HG03108 (cell line): ENCODE measurements at regions not wholly inside any gene's neighbourhood (a gene's known extent, or its start where the extent isn't known, plus 50 kb on each side); places are given as distances from the start of the nearest gene placed in this dataset.
"Not testable (repeated sequence)": the region's sequence is repeated elsewhere in the genome, so short reads cannot be mapped to it uniquely, and the experiment has no call there.

Source experiments
- ATAC-seq: cut with Tn5 transposase; IDR thresholded peaks from one replicate; pipeline ENCODE4 v1.9.1; 2021; ENCODE audit warnings: moderate library complexity; ENCODE audit not compliant: unreplicated experiment

DNA sequence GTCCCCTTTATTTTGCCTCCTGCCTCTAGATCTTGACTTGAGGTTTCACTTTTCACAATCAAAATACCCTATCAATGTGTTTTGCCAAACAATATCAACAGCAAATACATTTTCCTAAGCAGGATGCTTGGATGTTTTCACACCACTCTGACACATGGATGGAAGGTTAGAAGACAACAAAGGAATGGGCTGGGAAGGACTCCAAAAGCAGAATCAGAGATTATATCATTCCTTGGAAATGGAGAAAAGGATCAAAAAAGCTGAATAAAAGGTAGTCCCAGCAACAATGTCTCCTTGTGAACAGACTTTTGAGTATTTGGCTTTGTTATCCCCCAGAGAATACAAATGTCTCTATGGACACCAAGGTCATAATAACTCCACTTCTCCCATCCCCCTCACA, 170.8 kb downstream of the ETAA1 start:
- ATAC-seq = no peak

DNA sequence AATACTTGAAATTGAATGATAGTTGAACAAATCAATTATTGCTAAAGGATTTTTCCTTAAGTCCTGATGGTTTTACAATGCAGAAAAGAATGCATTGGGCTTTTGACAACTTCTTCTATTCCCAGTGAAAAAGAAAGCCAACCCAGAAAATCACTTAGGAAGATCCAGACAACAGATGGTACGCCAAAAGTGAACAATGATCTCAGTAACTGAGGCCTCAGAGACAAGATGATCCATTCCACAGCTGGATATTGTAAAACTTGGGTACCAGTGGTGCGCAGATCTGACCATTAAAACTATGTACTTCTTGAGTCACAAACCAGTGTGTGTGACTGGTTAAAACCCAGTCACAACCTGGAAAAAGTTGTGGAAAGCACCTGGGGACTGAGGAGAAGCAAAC, 173.5 kb downstream of the ETAA1 start:
- no peak for ATAC-seq

DNA sequence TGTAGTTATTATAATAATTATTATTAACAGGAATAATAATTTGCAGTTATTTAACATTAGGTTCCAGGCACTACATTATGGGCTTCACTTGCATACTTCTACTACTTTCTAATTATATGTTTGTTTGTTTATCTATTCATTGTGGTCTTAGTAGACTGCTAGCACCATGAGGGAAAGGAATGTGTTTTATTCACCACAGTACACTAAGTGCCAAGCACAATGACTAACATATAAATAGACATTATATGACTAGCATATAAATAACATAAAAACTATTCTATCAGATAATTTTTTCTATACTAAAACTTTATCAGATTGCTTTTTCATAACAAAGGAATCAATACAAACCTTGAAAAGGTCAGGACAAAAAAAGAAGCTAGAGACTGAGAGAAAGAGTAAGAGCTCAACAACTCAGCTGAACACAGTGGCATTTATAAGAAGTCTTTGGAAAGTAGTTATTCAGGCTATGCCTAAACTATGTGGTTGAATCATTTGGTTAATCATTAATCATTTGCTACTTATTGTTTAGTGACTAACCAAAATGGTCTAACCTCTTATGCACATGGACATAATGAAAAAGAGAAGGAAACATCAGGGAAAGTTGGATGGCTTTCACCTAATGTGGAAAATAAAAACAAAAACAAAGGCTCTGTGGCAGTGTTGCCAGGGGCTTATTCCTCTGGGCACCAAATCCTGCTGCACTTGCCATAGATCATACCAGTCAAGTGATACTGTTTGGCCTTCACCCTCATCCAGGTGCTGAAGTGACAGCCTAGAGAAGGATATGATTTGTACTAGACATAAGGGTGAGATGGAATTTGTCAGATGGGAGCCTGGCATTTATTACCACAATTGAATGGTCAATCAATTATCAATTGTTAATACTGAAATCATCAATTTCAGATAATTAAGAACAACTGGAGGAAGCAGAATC, 174.9 kb downstream of the ETAA1 start:
- ATAC-seq = no peak

DNA sequence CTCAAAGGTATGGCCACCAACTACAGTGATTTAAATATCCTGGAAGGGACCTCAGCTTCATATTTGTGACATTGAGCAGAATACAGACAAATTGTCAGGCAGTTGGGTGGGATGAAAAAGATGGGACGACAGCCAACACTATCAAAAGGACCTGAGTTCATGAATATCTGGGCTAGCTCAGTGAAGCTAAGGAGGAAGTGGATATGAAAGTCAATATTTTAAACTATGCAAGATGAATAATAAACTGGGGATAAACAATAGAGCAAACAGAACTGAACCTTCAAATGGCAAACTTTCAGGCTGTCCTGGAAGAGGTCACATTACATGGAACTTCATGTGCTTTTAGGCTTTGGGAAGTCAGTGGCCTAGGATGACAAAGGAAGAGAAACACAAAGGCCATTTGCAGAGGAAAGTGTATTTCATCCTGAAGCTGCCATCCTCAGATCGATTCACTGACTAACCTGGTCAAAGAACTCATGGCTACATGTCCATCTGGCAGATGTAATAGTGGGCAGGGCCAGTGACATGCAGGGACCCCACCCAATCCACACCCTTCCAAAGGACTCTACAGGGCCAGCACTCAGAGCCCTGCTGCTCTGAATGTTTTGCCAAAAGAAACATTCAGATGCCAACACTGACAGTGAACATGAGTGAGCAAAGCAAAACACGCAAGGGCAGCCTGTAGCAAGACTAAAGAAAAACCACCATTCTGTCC, 175.7 kb downstream of the ETAA1 start:
- ATAC-seq = no peak

DNA sequence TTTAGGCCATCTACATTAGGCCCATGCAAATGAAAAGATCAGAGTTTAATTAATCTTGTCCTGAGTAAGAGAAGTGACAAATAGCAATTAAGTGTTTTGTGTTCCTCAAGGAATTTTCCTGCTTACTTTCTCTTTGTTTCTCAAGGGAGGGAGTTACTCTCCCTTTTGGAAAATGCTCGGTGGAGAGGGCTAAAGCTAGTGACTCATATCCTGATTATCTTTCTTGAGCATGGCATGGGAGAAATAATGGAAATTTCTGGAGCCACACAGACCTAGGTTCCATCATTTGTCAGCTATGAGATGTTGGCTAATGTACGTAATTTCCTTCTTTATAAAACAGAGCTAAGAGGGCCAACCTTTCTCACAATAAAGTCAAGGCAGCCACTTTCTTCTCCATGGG, 177.1 kb downstream of the ETAA1 start:
- ATAC-seq = no peak

DNA sequence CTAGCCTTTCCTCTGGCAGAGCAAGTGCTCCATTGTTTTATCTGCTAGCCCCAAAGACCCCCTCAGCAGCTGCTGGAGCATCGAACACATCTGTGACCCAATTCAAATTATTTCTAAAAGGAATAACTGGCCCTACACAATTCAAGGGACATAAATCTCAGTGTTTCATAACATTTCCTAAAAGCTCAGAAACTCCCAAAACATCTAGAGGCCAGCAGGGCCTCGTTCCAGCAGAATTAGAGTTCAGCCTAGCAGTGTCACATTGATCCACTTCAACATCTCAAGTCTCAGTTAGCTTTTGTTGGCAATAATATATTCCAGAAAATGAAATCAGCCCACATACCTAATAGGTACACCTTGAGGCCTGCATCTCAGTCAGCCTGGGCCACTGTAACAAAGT, 179.1 kb downstream of the ETAA1 start:
- no peak for ATAC-seq

DNA sequence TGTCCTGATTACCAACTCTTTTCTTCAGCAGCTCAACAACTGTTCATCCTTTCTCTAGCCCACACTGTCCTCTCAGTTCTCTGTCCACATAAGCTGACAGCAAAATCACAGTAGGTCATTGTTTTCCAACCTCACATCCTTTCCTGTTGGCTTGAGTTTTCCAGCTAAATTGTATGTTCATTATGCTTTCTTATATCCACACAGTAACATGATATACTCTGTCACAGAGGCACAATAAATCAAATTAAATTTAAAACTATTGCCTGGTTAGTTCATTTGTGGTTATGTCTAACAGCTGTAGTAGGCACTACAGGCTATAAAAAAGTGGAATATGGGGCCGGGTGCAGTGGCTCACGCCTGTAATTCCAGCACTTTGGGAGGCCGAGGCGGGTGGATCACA, 179.9 kb downstream of the ETAA1 start:
- no peak for ATAC-seq

DNA sequence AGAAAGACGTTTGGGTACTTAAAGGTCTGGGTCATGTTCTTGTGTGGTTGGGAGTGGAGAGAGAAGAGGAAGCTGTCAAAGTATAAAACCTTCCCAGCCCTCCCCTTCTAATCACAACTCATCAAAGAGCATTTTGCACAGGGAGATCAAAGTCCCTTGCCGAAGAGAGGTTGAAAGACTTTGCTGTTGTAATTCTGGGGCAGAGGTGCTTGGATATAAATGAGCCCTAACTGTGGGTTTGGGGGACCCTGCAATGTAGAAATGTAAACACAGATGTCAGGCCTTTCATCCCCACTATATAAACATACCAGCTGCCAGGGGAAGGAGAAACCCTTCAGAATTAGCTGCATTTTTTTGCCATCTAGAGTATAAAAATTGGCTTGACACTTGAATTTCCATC, 182.1 kb downstream of the ETAA1 start:
- no peak for ATAC-seq

DNA sequence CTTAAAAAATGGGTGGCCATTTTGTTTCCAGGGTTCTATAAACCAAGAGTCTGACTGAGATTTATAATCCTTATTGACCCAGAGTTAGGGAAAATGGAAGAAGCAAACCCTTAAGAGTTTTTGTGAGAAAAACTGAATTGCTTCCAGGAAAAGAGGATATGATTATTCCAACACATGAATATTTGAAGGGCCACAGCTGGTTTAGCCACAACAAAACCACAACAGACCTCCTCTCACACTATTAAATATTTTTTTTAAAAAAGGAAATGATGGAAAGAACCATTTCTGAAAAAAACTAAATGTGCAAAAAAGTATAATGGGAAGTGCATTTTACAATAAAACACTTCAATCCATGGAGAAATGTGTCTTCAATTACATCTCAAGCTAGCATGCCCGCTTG, 182.7 kb downstream of the ETAA1 start:
- no peak for ATAC-seq

DNA sequence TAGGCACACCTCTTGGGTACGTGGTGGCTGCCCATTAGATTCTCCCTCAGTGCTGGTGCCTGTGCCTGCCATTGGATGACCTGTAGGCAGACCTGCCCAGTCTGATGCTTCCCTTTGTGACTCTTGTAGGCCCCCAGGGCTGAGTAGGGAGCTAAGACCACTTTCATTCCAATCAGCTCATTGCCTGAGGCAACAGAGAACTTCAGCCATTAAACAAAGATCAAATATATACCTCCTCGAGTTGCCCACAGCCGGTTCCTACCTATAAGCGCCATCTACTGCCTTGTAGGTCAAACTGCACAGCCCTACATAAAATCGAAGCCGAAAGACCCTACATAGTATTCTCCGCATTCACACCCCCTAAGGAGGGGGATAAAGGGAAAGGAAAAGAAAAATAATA, 184.6 kb downstream of the ETAA1 start:
- ATAC-seq = no peak

DNA sequence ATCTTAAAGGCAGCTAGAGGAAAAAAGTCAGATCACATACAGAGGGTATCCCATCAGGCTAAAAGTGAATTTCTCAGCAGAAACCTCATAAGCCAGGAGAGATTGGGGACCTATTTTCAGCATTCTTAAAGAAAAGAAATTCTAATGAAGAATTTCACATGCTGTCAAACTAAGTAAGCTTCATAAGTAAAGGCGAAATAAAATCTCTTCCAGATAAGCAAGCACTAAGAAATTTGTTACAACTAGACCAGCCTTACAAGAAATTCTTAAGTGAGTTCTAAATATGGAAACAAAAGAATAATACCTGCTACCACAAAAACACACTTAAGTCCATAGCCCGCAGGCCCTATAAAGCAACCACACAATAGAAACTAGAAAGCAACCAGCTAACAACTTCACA, 186.1 kb downstream of the ETAA1 start:
- ATAC-seq = no peak

DNA sequence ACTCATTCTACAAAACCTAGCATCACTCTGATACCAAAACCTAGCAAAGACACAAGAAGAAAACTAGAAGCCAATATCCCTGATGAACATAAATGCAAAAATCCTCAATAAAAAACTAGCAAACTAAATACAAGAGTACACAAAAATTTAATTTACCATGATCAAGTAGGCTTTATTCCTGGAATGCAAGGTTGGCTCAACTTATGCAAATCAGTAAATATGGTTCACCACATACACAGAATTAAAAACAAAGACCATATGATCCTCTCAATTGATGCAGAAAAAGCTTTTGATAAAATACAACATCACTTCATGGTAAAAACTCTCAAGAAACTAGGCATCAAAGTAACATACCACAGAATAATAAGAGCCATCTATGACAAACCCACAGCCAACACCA, 188.3 kb downstream of the ETAA1 start:
- no peak for ATAC-seq

DNA sequence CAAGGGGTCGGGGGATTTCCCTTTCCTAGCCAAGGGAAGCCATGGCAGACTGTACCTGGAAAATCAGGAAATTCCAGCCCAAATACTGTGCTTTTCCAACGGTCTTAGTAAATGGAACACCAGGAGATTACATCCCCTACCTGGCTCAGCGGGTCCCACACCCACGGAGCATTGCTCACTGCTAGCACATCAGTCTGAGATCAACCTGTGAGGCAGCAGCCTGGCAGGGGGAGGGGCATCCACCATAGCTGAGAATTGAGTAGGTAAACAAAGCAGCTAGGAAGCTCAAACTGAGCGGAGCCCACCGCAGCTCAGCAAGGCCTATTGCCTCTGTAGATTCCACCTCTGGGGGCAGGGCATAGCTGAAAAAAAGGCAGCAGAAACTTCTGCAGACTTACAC, 192.0 kb downstream of the ETAA1 start:
- ATAC-seq = not testable (repeated sequence)

DNA sequence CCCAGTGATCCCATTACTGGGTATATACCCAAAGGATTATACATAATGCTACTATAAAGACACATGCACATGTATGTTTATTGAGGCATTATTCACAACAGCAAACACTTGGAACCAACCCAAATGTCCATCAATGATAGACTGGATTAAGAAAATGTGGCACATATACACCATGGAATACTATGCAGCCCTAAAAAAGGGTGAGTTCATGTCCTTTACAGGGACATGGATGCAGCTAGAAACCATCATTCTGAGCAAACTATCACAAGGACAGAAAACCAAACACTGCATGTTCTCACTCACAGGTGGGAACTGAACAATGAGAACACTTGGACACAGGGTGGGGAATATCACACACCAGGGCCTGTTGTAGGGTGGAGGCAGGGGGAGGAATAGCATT, 197.4 kb downstream of the ETAA1 start:
- not testable (repeated sequence) for ATAC-seq

DNA sequence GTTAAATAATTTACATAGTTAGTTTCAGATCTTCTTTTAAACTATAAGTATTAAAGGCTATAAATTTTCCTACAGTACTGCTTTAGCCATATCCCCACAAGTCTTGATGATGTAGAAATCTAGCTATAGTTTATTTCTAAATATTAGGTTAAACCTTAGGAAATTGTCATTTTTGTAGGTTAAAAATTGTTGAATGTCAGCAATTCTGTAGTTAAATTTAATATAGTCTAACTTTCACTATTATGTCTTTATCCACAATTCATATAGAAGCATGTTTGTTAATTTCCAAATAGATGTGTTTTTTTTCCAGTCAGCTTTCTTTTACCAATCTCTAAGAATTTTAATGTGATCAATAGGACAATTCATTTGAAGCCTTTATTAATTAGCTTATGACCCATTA, 199.7 kb downstream of the ETAA1 start:
- ATAC-seq = no peak

DNA sequence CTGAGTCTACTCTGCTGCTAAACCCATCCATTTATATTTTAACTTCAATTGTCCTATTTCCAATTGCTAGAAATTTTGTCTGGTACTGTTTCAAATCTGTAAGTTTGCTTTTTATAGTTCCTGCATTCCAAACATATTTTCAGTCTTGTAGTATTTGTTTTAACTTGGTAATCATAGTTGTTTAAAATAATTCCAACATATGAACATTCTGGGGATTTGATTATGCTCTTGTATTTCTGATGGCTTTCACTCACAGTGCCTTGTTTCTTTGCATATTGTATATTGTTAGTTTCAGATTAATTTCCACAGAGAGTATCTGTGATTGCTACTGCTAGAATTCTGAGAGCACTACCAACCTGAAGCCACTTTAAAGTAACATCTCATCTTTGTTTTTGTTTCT, 202.4 kb downstream of the ETAA1 start:
- ATAC-seq = no peak

DNA sequence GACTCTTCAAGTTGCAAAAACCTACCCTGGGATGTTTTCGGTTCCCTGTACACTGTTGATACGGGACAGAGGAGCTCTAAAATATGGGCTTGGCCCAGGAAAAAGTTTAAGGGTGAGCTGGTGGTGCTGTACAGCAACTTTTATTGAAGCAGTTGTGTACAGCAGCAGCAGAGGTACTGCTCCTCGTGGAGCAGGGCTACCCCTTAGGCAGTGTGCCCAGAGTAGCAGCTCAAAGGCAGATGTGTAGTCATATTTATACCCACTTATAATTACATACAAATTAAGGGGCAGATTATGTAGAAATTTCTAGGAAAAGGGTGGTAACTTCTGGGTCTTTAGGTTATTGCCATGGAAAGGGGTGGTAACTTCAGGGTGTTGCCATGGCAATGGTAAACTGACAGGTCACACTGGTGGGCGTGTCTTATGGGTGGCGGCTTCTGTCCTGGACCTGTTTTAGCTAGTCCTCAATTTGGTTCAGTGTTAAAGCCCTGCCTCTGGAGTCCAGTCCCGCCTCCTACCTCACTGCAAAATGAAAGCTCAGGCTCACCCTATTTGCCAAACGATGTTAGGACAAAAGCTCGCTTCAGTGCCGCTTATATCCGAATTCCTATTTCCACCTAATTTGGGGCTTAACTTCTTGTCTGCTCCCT, 203.2 kb downstream of the ETAA1 start:
- ATAC-seq = no peak

DNA sequence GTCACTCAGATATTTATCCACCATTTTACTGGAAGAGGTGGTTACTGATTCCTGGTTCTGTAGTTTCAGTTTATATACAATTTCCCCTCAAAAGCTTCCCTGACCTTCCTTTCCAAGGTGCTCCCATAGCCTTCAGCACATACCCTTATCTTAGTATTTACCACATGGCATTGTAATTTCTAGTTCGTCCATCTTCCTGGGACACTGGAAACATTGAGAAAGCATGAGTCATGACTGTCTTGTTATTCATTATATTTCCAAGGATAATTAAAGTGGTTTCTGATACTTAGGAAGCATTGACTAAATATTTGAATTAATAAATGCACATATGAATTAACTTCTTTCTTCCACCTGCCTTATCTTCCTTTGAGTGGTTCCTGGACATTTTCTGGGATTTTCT, 203.8 kb downstream of the ETAA1 start:
- ATAC-seq = no peak

DNA sequence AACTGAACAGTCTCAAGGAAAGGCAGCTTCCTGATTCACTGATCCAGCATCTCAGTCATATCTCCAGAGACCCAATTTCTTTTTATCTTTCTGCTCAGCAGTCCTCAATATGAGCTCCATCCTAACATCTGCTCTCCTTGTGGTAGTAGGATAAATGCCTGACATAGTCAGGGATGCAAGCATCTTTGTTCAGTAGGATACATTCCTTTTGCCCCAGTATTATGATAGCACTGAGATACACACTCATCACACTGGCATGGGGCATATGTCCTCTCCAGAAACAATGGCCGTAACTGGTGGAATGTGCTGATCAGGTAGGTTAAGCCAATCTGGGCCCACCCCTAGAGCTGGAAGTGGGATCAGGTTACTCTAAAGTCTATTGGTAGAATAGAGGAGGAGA, 207.2 kb downstream of the ETAA1 start:
- ATAC-seq = no peak

DNA sequence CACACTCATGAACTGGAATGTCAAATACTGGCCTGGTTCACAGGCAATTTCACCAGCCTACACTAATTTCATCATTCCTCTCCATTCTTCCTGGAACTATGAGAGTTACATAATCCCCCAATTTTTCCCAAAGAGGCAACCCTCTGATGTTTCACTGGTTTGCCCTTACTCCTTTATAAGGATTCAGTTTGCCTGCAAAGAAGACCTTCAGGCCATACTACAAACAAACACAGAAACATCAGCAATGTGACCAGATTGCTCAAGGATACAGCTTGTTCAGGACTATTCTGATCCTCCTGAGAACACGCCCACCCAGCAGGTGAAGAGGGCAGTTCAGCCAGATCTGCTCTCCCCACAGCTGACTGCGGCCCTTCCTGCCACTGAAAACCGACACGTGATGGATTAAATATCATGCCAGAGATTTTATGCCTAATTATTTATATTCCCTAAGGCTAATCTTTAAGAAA, 215.5 kb downstream of the ETAA1 start:
- ATAC-seq = no peak

DNA sequence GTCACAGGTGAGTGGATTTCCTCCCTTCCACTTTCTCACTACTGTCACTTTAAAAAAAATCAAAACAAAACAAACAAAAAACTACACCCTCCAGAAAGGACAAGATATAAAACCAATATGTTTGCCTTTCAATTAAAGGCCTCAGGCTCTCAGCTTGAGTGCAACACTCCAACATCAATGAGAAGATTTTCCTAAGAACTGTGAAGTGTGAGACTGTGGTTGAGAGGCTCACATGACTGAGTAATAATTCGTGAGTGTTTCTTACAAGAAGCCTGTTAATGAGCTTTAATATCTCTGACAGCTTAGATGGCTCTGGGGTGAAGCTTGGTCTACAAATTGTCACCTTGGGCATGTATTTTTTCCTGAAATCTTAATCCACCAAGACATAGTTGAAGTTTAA, 216.1 kb downstream of the ETAA1 start:
- no peak for ATAC-seq

DNA sequence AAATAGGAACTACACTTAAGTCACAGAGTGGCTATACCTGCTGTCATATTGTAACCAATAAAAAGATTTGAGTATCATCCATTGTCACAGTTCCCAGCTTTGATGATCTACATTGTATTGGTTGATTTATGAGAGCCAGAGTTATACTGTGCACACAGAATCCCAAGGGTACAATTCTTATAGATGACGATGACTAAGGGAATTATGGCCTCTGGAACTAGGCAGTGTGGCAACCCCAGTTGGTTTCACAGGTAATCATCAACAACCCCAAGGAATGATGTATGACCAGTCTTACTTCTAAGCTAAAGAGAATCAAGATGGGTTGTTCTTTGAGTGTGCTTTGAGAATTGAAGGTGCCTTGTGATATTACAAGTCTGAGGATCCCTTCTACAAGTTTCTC, 217.3 kb downstream of the ETAA1 start:
- ATAC-seq = no peak
